NCI-H1436 (cell line): ENCODE measurements at regions not wholly inside any gene's neighbourhood (a gene's known extent, or its start where the extent isn't known, plus 50 kb on each side); places are given as distances from the start of the nearest gene placed in this dataset.
"Not testable (repeated sequence)": the region's sequence is repeated elsewhere in the genome, so short reads cannot be mapped to it uniquely, and the experiment has no call there.

Source experiments
- DNase-seq: peaks from one replicate; lab custom pipeline; 2025; lab: John Stamatoyannopoulos, UW

DNA sequence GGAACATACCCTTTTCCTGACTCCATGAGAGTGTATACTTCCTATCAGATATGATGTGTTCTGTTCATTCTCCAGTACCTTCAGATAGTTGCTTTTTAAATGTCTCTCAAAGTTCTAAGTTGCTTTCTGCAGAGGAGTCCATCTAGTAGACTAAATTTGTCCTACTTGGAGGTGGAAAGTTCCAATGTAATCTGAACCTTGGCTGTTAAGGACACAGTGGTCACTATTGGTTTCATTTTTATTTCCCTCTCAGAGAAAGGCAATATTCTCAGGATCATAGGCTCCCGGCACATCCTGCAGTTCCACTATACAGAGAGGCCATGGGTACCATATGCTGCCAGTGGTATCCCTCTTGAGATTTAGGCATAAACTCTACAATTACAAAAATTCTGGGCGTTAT is 634.6 kb downstream of the LRRC70 start:
- DNase-seq, result no peak

DNA sequence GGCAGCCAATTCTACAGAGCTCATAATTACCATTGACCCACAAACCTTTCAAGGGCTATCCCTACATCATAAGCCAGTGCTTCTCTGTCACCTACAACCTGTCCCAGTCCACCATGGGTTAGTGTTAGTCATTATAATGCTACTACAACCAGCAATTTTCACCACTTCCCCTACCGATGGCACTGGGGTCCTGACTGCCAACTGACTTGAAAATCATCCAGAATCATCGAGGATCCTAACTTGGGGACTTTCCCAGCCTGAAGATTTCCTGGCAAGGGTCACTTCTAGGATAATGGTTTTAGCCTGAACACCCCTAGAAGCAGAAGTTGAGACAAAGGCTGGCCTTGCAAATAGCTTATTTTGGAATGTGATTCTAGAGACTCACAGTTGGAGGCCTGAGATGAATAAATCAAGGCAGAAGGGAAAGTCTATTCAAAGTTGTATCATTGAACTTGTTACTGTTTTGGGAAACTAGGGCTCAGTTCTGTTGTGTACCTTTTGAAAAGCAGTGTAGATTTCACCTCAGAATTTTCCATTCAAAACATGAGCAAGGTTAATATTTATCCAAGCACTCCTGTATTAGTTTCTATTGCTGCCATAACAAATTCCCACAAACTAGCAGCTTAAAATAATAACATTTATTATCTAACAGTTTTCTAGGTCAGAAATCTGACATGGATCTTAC is 633.0 kb downstream of the LRRC70 start:
- no peak for DNase-seq

DNA sequence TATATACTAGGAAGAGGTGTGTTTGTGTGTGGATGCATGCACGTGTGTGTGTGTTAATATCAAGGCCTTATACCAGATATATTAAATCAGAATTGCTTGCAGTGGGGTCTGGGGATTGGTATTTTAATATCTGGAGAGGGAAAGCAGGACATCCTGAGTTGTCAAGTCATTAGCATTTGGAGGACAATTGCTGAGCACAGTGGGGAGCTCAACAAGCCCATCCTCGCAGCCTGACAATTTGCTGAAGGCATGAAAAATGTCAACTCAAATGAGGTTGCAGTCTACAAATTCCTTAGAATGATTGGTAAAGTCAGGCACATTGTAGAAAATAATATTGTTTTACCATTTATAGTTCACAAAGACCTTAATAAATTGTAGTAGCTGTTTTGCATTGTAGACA is 627.4 kb downstream of the LRRC70 start:
- DNase-seq, result no peak

DNA sequence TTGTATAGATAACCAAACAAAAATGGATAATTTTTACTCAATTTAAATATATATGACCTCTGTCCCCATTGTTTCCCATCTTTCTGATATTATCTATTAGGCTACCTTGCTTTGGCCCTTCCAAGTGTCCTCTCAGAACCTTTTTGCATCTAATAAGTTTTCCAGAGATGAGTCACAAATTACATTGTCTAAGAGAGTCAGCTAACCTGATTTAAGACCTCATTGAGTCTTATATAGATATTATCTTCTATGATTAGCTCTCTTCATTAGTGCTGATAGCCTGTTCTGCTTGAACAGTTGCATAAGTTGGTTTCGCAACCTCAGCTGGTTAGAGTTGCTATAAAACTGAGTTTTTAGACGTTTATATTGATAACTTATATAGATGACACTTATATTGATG is 623.1 kb downstream of the LRRC70 start:
- no peak for DNase-seq

DNA sequence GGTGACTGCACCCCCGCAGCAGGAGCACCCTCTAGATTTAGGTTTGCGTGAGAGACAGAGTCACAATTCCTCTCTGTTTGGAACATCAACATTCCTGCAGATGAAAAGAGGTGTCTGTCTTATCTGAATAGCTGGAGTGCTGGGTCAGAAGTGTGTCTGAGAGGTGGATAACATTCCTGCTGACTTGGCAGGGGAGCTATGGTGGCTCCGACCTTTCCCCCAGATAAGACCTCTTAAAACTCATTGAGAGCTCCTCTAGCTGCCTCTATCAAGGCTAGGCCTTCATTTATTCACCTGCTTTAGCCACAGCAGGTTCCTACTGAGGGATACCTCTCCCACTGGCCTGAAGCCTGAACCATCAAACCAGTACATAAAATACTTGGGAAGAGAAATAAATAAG is 615.5 kb downstream of the LRRC70 start:
- no peak for DNase-seq

DNA sequence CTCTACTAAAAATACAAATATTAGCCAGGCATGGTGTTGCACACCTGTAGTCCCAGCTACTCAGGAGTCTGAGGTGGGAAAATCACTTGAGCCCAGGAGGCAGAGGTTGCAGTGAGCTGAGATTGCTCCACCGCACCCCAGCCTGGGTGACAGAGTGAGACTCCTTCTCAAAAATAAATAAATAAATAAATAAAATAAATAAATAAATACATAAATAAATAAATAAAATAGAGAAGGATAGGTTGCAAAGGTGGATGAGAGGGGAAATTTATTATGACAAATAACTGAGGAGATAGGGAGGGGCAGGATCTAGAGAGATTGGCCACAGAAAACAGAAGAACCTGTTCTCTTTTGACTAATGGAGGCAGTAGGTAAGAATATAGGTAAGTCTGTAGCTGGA is 601.6 kb downstream of the LRRC70 start:
- DNase-seq, result not testable (repeated sequence)

DNA sequence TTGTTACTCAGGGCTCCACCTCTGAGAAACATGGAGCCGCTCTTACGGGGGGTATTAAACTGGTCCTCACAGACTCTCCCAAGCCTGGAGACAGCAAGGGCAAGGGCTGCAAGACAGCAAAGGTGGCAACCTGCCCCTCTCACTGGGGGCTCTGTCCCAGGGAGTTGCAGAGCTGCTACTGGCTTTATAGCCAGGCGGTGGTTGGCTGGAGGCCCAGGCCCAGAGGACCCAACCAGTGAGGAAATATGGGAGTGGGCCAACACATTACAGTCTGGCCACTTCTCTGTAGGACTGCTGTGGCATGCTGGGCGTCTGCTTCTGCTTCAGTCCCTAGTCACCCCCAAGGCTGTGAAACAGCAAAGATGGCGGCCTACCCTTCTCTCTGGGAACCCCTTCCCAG is 597.2 kb downstream of the LRRC70 start:
- DNase-seq, result no peak

DNA sequence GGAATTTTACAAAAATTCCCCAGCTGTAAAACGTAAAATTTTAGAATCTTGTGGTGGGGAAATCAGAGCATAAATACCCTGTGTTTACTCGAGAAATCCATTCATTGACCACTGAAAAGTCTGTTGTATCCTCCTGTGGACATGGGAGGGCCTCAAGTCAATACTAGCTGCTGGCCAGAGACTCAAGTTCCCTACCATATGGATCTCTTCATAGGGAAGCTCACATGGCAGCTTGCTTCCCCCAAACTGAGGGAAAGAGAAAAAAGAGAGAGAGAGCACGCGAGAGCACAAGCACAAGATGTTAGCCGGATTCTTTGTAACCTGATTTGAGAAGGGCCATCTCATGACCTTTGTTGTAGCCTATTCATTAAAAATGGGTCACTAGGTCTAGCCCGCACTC is 591.9 kb downstream of the LRRC70 start:
- no peak for DNase-seq

DNA sequence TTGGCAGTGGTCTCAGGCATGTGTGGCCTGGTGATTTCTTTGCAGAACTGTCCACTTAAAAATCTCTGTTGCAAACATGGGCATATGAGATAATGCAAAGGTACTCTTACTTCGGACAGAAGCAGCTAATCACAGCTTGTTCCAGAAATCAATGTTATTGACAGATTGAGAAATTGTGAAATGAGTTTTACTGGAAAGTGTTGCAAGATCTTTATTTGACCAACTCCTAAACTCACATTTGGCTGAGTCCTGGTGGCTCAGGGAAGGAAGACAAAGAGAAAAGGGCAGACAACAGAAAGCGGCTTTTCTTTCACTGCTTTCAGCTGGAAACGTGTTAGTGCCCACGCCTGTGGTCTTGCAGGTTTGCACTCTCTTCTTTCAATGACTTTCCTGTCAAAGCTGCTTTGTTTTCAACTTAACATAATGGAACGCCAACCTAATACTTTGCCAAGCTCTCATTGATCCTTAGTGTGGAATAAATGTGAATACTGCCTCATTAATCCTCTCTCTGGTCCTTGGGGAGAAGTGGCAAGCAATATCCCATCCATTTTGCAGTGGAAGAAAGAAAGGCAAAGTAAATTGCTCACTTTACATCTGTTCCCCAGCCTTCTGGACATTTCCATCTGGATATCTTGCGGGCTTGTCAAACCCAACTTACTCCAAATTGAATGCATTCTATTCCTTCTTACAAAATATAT is 586.4 kb downstream of the LRRC70 start:
- no peak for DNase-seq

DNA sequence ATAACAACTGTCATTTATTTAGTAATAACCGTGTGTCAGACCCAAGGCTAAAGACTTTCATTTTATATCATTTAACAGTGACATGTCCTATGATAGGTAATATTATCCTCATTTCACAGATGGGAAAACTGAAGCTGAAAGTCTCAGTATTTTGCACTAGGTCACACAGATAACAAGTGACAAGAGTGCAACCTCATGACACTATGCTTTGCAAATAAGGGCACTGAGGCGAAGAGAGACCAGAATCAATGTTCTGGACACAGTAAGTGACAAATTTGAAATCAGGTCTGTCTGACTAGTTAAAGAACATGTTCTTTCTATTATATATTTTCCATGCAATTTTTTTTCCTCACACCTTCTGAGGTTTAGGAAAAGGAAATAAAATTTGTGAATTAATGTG is 585.7 kb downstream of the LRRC70 start:
- DNase-seq, result no peak

DNA sequence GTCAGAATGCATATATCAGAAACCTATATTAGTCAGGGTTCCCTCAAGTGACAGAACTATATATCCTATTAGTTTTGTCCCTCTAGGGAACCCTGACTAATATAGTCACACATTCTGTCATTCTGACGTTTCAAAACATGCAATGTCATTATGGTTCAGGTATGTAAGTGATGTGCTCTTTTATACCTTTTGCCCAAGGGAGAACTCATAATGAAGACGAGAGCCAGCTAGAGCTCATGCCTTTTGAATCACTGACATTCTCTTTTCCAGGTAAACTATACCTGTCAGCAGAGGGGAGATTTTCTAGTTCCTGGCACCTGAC is 576.7 kb downstream of the LRRC70 start:
- DNase-seq, result no peak

DNA sequence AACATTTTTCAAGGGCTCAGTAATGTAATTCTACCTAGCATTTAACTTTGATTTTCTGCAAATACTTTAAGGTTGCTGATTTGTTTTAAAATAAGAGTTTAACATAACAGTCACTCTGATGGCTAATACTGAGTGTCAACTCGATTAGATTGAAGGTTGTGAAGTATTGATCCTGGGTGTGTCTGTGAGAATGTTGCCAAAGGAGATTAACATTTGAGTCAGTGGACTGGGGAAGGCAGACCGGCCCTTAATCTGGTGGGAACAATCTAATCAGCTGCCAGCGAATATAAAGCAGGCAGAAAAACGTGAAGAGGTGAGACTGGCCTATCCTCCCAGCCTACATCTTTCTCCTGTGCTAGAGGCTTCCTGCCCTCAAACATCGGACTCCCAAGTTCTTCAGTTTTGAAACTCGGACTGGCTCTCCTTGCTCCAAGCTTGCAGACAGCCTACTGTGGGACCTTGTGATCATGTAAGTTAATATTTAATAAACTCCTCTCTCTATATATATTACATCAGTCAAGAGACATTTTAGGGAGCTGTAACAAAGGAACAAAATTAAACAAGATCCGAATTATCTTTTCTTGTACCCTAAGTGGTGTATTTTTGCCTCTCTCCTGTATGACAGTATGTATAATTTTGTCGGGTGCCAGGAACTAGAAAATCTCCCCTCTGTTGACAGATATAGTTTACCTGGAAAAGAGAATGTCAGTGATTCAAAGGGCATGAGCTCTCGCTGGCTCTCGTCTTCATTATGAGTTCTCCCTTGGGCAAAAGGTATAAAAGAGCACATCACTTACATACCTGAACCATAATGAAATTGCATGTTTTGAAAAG is 576.1 kb downstream of the LRRC70 start:
- no peak for DNase-seq

DNA sequence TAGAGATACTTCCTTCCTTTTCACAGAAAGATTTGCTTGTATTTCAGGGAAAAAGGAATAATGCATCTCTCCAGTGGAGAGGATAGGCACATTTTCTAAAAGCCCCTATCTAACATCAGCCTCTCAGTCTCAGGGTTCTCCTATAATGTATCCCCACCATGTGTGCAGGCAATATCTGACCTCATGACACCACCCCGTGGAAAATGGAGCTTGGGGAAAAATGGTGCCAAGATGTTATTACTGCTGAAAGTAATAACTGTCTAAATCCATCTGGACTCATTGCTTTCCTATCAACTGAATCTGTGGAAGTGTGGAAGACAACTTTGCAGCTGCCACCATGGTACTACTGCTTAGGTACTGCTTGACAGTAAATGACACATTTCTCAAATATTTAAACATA is 574.3 kb downstream of the LRRC70 start:
- no peak for DNase-seq

DNA sequence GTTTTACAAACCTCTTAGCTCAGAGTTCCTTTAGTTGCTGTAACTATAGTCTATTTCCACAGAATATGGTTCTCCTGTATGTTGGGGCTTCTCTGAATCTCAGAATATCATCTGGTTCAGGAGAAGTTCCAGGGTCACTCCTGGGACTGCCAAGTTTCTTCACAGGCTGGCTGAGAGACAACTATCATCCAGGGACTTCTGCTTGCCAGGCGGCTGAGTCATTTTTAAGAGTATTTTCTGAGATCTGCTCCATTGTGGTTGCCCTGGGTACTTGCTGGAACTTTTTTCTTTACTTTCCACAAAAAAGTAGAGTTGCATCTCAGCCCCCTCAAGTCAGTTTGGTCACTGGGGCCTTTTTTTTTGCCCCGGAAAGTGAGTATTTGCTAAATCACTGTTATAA is 566.5 kb downstream of the LRRC70 start:
- DNase-seq, result no peak

DNA sequence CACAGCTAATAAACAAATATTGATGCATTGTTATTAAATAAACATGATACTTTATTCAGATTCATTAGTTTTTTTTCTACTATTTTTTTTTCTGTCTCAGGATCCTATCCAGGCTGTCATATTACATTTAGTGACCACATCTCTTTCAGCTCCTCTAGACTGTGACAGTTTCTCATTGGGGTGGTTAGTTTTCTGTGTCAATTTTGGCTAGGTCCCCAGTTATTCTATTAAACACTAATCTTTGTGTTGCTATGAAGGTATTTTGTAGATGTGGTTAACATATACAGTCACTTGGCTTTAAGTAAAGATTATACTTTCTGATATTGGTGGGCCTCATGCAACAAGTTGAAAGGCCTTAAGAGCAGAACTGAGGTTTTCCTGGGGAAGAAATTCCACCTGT is 563.0 kb downstream of the LRRC70 start:
- no peak for DNase-seq

DNA sequence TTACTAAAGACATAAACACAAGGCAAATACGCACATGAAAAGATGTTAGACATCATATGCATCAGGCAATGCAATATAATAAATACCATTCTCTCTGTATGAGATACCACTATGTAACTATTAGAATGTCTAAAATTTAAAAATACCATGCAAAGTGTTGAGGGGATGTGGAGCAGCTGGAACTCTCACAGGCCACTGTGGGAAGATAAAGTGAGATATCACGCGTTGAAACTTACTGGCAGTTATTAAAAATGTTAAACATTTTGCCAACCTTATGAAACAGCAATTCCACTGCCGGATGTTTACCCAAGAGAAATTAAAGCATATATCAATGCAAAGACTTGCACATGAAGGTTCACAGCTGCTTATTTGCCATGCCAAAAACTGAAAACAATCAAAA is 556.7 kb downstream of the LRRC70 start:
- no peak for DNase-seq

DNA sequence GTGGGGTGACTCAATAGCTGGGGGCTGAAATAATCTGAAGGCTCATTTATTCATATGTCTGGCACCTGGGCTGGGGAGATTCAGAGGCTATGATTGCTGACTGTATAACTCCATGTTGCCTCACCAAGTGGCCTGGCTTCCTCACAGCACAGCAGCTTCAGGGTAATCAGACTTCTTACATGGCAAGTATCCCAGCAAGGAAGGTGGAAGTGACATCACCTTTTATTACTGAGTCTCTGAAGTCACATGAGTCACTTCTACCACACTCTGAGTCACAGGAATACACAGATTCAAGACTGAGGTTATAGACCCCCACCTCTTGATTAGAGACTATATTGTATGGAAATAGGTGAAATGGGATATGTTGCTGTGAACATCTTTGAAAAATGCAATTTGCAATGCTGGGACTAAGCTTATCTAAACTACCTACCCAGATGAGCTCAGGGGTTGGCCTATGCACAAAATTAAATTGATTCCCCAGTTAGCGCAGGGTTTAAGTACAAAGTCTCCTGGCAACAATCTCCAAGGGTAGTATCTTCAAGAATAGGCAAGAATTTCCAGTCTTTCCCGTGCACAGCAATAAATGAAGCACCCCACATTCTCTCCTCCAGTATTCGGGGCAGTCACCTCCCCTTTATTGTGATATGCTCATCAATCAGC is 553.1 kb downstream of the LRRC70 start:
- no peak for DNase-seq

DNA sequence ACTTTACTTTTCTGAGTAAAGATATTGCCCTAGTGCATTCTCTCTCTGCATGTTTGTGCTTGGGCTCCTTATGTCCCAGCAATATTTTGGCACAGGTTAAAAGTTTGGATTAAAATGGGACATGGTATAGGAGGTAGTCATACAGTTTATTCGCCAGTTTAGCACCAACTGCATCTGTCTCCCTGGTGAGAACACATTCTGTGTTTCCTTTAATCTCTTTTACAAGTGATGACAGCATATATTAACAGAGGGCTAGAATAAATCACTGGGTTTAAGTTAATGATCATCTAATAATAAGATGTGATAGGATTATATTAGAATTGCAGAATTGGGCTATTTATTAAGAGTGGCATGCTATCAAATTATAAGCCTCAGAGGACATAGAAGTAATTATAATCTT is 550.1 kb downstream of the LRRC70 start:
- DNase-seq, result no peak

DNA sequence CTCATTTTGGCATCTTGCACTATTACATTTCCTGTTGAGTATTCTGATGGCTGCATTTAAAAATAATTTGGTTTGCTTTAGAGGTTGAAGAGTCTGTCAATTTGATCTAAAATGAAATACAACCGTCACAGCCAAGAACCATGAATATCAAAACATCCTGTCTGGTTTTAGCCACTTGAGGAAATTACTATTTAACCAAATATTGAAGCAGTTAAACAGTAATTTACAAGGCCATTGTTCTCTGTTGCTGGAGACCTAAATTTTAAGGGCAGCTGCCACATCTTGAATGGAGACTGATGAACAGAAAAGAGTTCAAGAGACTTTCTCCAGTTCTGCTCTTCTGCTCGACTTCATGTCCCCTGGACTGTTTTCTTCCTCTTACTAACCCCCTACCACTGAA is 549.4 kb downstream of the LRRC70 start:
- DNase-seq, result no peak

DNA sequence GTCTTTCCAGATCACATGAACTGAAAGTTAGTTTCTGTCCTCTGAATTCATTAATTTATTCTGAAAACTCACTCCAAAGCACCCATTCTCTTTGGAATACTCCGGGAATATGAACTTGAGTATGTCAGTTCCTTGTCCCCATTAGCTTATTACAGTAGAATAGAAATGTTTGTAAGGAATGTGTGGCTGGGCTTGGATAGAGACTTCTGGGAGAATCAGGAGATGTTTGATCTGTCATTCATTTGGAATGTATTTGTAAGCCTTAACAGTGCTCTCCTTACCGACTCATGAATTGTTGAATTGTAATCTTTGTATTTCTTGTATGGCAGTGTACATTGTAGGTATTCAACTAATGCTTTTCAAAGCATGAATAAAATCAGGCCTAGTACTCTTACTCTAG is 548.4 kb downstream of the LRRC70 start:
- no peak for DNase-seq

DNA sequence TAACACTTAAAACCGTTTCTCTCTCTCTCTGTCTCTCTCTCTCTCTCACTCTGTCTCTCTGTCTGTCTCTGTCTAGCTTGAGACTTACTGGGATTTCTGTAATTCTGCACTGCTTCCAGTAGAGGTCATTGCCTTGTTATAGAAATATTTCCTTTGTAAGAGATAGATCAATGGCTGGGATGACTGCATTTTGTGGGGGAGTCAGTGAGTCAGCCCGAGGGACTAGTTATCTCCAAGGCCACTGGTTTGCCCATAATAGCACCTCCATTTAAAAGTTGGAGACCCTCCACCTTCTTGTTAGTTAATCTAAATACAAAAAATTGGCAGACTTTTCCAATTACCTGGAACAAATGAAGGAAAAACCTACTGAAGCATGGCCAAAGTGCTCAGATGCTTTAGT is 547.2 kb downstream of the LRRC70 start:
- no peak for DNase-seq

DNA sequence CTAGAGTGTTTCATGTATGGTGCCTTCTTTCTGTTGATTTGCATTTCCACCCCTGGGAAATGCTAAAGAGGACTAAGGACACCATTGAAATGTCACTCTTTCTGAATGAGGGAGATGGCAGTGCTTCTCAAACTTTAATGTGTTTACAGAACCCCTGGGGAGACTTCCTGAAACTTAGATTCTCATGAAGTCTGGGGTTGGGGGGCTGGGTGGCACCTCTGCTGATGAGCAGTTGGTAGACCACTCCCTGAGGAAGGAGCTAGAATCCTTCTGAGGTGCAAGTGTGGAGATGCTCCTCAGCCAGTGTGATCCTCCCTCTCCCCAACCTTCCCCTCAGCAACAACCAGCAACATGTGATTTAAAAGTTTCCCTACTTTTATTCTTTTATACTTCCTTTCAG is 546.8 kb downstream of the LRRC70 start:
- no peak for DNase-seq

DNA sequence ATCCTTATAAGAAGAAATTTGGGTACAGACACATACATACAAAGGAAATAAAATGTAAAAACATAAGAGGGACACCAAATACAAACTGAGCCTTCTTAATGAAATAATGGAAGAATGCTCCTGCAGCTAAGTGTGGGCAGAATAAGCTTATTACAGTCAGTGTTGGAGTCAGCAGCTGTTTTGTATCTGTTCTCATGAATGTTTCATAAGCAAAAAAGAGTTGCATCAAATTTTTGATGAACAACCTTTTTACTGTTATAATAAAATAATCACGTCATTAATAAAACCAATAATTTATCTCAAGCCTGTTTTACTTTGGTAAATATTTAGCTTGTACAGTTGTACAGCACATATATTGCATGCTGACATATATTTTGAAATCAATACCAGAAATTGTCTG is 545.6 kb downstream of the LRRC70 start:
- DNase-seq, result no peak
